ES-I3 (cell line): ENCODE measurements at regions not wholly inside any gene's neighbourhood (a gene's known extent, or its start where the extent isn't known, plus 50 kb on each side); places are given as distances from the start of the nearest gene placed in this dataset.
"Not testable (repeated sequence)": the region's sequence is repeated elsewhere in the genome, so short reads cannot be mapped to it uniquely, and the experiment has no call there.

ENCODE experiments used
- H3K36me3 ChIP-seq: 2 replicates; pipeline ENCODE4 v1.6.1; 2013; ENCODE audit warnings: mild to moderate bottlenecking, low read length, control low read depth, moderate library complexity; ENCODE audit not compliant: insufficient read depth
- H3K4me1 ChIP-seq: 2 replicates; pipeline ENCODE4 v1.6.1; 2013; ENCODE audit warnings: mild to moderate bottlenecking, control low read depth, low read length; ENCODE audit not compliant: insufficient read depth
- H3K9ac ChIP-seq: 2 replicates; pipeline ENCODE4 v1.6.1; 2013; ENCODE audit warnings: low read depth, mild to moderate bottlenecking, low read length, moderate library complexity
- H3K9me3 ChIP-seq: 2 replicates; pipeline ENCODE4 v1.6.1; 2013; ENCODE audit warnings: mild to moderate bottlenecking, low read length, moderate library complexity; ENCODE audit not compliant: control insufficient read depth, insufficient read depth

DNA sequence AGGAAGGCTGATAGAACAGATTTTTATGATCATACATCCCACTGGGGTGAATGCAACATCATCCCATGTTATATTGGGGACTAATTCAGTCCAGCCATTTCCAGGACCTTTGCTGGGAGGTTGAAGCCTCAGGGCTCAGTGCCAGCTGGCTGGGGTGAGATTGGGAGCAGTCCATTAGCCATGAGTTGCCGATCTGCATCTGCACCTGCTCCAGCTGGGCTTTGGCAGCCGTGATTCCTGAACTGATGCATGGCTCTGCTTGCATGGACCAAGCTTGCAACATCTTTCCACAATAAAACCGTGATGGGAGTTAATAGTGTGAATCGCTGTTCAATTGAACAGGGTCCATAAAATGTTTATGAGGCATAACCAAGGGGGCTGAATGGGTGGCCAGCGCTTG is 346.9 kb downstream of the TYW1 start:
- Histone ChIP-seq H3K9ac (no peak overlapping the region), H3K4me1 (peaks cover 7% of the 10 kb centered on the region; the same call in 1 of the 2 replicates), H3K36me3 (no peaks in the 10 kb centered on the region; the same call in 1 of the 2 replicates), H3K9me3 (peaks cover 6% of the 10 kb centered on the region)

DNA sequence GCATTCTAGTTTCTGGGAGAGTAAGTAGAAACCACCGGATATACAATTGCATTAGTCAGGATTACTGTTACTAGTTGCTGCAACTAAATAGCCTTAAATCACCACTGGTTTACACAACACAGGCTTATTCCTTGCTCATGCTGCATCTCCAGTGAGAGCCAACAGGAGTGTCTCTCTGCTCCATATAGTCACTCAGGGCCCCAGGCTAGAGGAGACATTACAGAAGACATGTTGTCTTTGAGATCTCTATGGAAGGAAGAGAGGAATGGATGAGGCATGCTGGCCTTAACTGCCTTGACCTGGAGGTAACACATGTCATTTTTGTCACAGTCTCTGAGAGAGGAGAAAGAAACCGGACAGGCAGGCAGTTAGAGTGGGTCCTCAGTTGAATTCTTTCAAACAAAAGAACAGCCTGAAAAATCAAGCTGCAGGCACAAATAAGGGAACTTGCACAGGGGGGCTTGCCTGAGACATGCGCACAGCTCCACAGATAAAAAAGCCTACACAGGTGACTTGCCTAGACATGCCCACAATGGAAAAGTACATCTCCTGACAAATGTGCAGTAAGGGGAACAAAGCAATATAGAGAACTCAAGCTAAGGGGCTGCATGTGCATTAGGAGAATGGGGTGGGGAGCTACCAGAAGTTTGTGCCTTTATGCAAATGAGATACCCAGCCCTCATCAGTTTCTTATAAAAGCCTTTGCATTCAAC is 348.0 kb downstream of the TYW1 start:
- H3K4me1 ChIP-seq, result peaks cover 3% of the 10 kb centered on the region; the same call in 1 of the 2 replicates
- H3K36me3 ChIP-seq, result no peaks in the 10 kb centered on the region; the same call in 1 of the 2 replicates
- no peak overlapping the region for H3K9ac ChIP-seq
- peaks cover 6% of the 10 kb centered on the region for H3K9me3 ChIP-seq

GRCh38 chr7:67346126-67346525 is 349.5 kb downstream of the TYW1 start:
- Histone ChIP-seq H3K9me3 (peaks cover 6% of the 10 kb centered on the region), H3K4me1 (no peaks in the 10 kb centered on the region), H3K9ac (no peak overlapping the region), H3K36me3 (no peaks in the 10 kb centered on the region; the same call in 1 of the 2 replicates)

GRCh38 chr7:67346876-67347275 is 350.2 kb downstream of the TYW1 start:
- Histone ChIP-seq H3K9ac (no peak overlapping the region), H3K4me1 (no peaks in the 10 kb centered on the region), H3K9me3 (peaks cover 6% of the 10 kb centered on the region), H3K36me3 (no peaks in the 10 kb centered on the region; the same call in 1 of the 2 replicates)

- Histone ChIP-seq H3K9me3 (peaks cover 6% of the 10 kb centered on the region), H3K4me1 (no peaks in the 10 kb centered on the region), H3K9ac (no peak overlapping the region), H3K36me3 (no peaks in the 10 kb centered on the region; the same call in 1 of the 2 replicates)
Measured at GRCh38 chr7:67348171-67348570, 351.5 kb downstream of the TYW1 start.

- not testable (repeated sequence) for H3K4me1 ChIP-seq, H3K36me3 ChIP-seq, H3K9me3 ChIP-seq, H3K9ac ChIP-seq
Measured at GRCh38 chr7:67357653-67358052, 361.0 kb downstream of the TYW1 start.

GRCh38 chr7:67358316-67358715 is 361.7 kb downstream of the TYW1 start:
- not testable (repeated sequence) for H3K36me3 ChIP-seq, H3K9ac ChIP-seq, H3K9me3 ChIP-seq, H3K4me1 ChIP-seq

GRCh38 chr7:67358738-67359137 is 362.1 kb downstream of the TYW1 start:
- H3K36me3 ChIP-seq, H3K9me3 ChIP-seq, H3K9ac ChIP-seq, H3K4me1 ChIP-seq: not testable (repeated sequence)

DNA sequence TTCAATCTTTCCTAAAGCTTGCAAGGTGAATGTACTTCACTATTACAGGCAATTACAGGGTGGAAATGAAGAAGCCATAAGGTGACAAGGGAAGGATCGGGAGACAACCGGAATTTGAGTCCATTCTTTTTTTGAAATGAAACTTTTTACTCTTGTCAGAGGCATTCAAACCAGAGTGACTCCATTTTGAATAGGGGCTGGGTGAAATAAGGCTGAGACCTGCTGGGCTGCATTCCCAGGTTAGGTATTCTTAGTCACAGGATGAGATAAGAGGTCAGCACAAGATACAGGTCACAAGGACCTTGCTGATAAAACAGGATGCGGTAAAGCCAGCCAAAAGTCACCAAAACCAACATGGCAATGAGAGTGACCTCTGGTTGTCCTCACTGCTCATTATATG is 363.3 kb downstream of the TYW1 start:
- H3K36me3 ChIP-seq, result no peaks in the 10 kb centered on the region
- no peaks in the 10 kb centered on the region for H3K4me1 ChIP-seq
- H3K9ac ChIP-seq, result no peak overlapping the region

GRCh38 chr7:67361150-67361549 is 364.5 kb downstream of the TYW1 start:
- Histone ChIP-seq H3K36me3 (no peaks in the 10 kb centered on the region), H3K4me1 (no peaks in the 10 kb centered on the region), H3K9ac (no peak overlapping the region), H3K9me3 (peaks cover 6% of the 10 kb centered on the region; the same call in 1 of the 2 replicates)

More for the DNA sequence above, 363.3 kb downstream of the TYW1 start:
- peaks cover 6% of the 10 kb centered on the region; the same call in 1 of the 2 replicates for H3K9me3 ChIP-seq

- Histone ChIP-seq H3K9me3 (peaks cover 3% of the 10 kb centered on the region; the same call in 1 of the 2 replicates), H3K9ac (no peak overlapping the region; the same call in 1 of the 2 replicates), H3K4me1 (no peaks in the 10 kb centered on the region), H3K36me3 (no peaks in the 10 kb centered on the region)
Measured at GRCh38 chr7:67364441-67365017, 367.9 kb downstream of the TYW1 start.

DNA sequence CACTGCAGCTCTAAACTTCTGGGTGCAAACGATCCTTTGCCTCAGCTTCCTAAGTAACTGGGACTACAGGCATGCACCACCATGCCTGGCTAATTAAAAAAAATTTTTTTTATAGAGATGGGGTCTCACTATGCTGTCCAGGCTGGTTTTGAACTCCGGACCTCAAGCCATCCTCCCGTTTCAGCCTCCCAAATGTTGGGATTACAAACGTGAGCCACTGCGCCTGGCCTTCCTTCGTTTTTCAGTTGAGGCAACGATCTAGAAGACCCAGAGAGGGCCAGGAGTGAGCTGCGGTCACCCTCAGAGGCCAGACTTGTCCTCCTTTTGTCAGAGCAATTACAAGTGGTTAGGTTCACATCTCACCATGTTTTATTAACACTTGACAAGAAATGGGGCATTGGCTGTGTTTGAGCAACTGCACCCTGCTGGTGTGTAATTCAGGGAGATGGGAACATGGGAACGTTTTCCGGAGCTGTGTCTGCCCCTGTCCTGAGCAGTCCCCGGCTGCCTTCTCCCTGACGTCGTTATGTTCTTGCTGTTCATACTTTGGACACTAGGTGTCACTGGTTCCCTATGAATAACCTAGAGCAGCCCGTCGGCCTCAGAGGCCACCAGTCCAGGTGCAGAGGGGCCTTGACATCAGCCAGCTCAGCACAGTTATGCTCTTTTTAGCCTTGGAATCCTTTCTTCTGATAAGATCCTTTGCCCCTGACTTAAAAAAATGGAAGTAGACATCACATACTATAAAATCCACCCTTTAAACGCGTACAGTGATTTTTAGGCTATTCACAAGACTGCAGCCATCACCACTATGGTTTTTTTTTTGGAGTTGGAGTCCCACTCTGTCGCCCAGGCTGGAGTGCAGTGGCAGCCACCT is 375.0 kb downstream of the TYW1 start:
- Histone ChIP-seq H3K36me3 (no peaks in the 10 kb centered on the region), H3K4me1 (no peaks in the 10 kb centered on the region), H3K9me3 (peaks cover 3% of the 10 kb centered on the region; the same call in 1 of the 2 replicates), H3K9ac (no peak overlapping the region)

DNA sequence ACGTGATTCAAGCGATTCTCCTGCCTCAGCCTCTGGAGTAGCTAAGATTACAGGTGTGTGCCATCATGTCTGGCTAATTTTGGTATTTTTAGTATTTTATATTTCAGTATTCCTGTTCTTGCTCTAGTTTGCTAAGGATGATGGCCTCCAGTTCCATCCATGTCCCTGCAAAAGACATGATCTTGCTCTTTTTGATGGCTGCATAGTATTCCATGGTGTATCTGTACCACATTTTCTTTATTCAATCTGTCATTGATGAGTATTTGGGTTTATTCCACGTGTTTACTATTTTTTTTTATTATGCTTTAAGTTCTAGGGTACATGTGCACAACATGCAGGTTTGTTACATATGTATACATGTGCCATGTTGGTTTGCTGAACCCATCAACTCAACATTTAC is 376.8 kb downstream of the TYW1 start:
- not testable (repeated sequence) for H3K36me3 ChIP-seq, H3K9ac ChIP-seq, H3K9me3 ChIP-seq

DNA sequence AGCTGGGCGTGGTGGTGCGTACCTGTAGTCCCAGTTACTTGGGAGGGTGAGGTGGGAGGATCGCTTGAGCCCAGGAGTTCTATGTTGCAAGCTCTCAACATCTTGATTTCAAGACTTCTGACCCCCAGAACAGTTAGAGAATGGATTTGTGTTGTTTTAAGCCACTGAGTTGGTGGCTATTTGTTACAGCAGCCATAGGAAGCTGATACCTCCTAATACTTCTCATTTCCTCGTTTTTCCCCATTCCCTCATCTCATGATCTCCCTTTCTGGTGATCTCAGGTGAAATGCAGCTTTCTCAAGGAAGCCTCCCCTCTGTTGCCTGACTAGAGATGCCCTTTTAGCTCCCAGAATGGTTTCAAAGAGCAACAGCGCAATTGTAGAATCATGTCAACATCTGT is 378.8 kb downstream of the TYW1 start:
- H3K9me3 ChIP-seq, result no peaks in the 10 kb centered on the region; the same call in 1 of the 2 replicates
- H3K36me3 ChIP-seq, result no peaks in the 10 kb centered on the region
- H3K9ac ChIP-seq, result no peak overlapping the region
- H3K4me1 ChIP-seq, result no peaks in the 10 kb centered on the region

More for the DNA sequence above, 376.8 kb downstream of the TYW1 start:
- not testable (repeated sequence) for H3K4me1 ChIP-seq
